OCI-LY7 (cell line): ENCODE measurements at regions not wholly inside any gene's neighbourhood (a gene's known extent, or its start where the extent isn't known, plus 50 kb on each side); places are given as distances from the start of the nearest gene placed in this dataset.

Experiments
- BruUV-seq: library from RNA; stranded (reverse); fragments of 400-500 nt; replicated peaks from 2 replicates; lab custom pipeline; 2021; lab: Mats Ljungman, UMichigan
- CTCF ChIA-PET: fragments of 300-600 bp; sonication (Branson Sonifier 250); formaldehyde crosslinking; loops from one replicate; lab custom pipeline; 2022; ENCODE audit warnings: antibody characterized with exemption; ENCODE audit not compliant: unreplicated experiment; lab: Charles Lee
- POLR2A ChIA-PET: fragments of 300-600 bp; sonication (Branson Sonifier 250); formaldehyde crosslinking; loops from one replicate; lab custom pipeline; 2022; ENCODE audit warnings: antibody characterized with exemption; lab: Charles Lee
- DNase-seq: peaks from one replicate; pipeline ENCODE4 v3.0.0-alpha.2; 2015; ENCODE audit warnings: low spot score
- H2AFZ ChIP-seq: fragments of 200-600 bp; sonication (generic), shearing (Covaris generic); 2 replicates; pipeline ENCODE4 v1.6.1; 2014; ENCODE audit warnings: mild to moderate bottlenecking, antibody characterized with exemption, low read length, moderate library complexity
- H3K27ac ChIP-seq: fragments of 200-600 bp; sonication (generic); 2 replicates; pipeline ENCODE4 v1.5.1; 2014; ENCODE audit warnings: mixed run types, low read depth, mild to moderate bottlenecking, moderate library complexity, low read length, inconsistent platforms; ENCODE audit not compliant: poor library complexity, severe bottlenecking
- H3K36me3 ChIP-seq: fragments of 200-600 bp; sonication (generic); 2 replicates; pipeline ENCODE4 v1.6.1; 2014; ENCODE audit warnings: mild to moderate bottlenecking, antibody characterized with exemption, low read length, moderate library complexity, mixed read lengths; ENCODE audit not compliant: insufficient read depth
- H3K4me1 ChIP-seq: fragments of 200-600 bp; sonication (generic); 2 replicates; pipeline ENCODE4 v1.5.1; 2014; ENCODE audit warnings: mild to moderate bottlenecking, low read length; ENCODE audit not compliant: insufficient read depth, poor library complexity, severe bottlenecking
- H3K4me2 ChIP-seq: fragments of 200-600 bp; sonication (generic); 2 replicates; pipeline ENCODE4 v1.6.1; 2014; ENCODE audit warnings: mild to moderate bottlenecking, low read length
- H3K4me3 ChIP-seq: fragments of 200-600 bp; sonication (generic); 2 replicates; pipeline ENCODE4 v1.5.1; 2014; ENCODE audit warnings: mild to moderate bottlenecking, low read depth, low read length; ENCODE audit not compliant: poor library complexity, severe bottlenecking
- H3K79me2 ChIP-seq: fragments of 200-600 bp; sonication (generic); 2 replicates; pipeline ENCODE4 v1.6.1; 2016; ENCODE audit warnings: low read depth, mild to moderate bottlenecking, low read length, moderate library complexity, mixed read lengths; ENCODE audit not compliant: insufficient read depth
- H3K9me2 ChIP-seq: fragments of 200-600 bp; sonication (generic); 2 replicates; pipeline ENCODE4 v1.6.1; 2016; ENCODE audit warnings: mild to moderate bottlenecking, low read length, mixed read lengths; ENCODE audit not compliant: insufficient read depth
- H3K9me3 ChIP-seq: fragments of 200-600 bp; sonication (generic); 2 replicates; pipeline ENCODE4 v1.6.1; 2014; ENCODE audit warnings: mild to moderate bottlenecking, mixed run types, low read length, mixed read lengths
- H4K20me1 ChIP-seq: fragments of 200-600 bp; sonication (generic); 2 replicates; pipeline ENCODE4 v1.6.1; 2014; ENCODE audit warnings: mild to moderate bottlenecking, antibody characterized with exemption, low read length, moderate library complexity, mixed read lengths; ENCODE audit not compliant: insufficient read depth
- CTCF ChIP-seq: fragments of 200-600 bp; sonication (generic); conservative IDR thresholded peaks from 2 replicates; pipeline ENCODE4 v1.5.1; 2014; ENCODE audit warnings: mild to moderate bottlenecking, antibody characterized with exemption, low read length, moderate library complexity, mixed read lengths
- EZH2phosphoT487 ChIP-seq: fragments of 200-600 bp; sonication (generic); IDR thresholded peaks from 2 replicates; pipeline ENCODE4 v1.6.1; 2018; ENCODE audit warnings: low read depth, borderline replicate concordance, mild to moderate bottlenecking, mixed run types, antibody characterized with exemption, low read length, moderate library complexity, mixed read lengths
- intact Hi-C: fragments of 100-400 bp; cut with micrococcal nuclease; formaldehyde crosslinking; loops from one replicate; pipeline ENCODE4 v1.10.0; 2022; ENCODE audit not compliant: unreplicated experiment

- POLR2A ChIA-PET: no interaction called here
- Histone ChIP-seq H4K20me1 (no peaks in the 10 kb centered on the region), H3K9me3 (no peaks in the 10 kb centered on the region), H2AFZ (no peak overlapping the region), H3K4me1 (no peaks in the 10 kb centered on the region), H3K4me3 (no peak overlapping the region), H3K79me2 (no peaks in the 10 kb centered on the region), H3K4me2 (no peak overlapping the region), H3K36me3 (no peaks in the 10 kb centered on the region), H3K27ac (no peak overlapping the region), H3K9me2 (no peaks in the 10 kb centered on the region)
- intact Hi-C loops: no loop called here
- BruUV-seq: no TSS peak
- TF ChIP-seq CTCF (no peak), EZH2phosphoT487 (no peak)
- CTCF ChIA-PET: no interaction called here
- DNase-seq: no peak
Measured at GRCh38 chr6:145319605-145320004, 415.7 kb downstream of the EPM2A start.

- Histone ChIP-seq H3K4me2 (no peak overlapping the region), H3K79me2 (no peaks in the 10 kb centered on the region), H3K9me2 (no peaks in the 10 kb centered on the region), H3K27ac (no peak overlapping the region), H3K4me3 (no peak overlapping the region), H3K9me3 (no peaks in the 10 kb centered on the region), H3K36me3 (no peaks in the 10 kb centered on the region), H2AFZ (no peak overlapping the region), H3K4me1 (no peaks in the 10 kb centered on the region), H4K20me1 (no peaks in the 10 kb centered on the region)
- TF ChIP-seq CTCF (no peak), EZH2phosphoT487 (no peak)
- intact Hi-C loops: no loop called here
- ChIA-PET POLR2A (no interaction called here), CTCF (no interaction called here)
- DNase-seq: no peak
- no TSS peak for BruUV-seq
Measured at GRCh38 chr6:145323646-145324045, 411.7 kb downstream of the EPM2A start.

- H4K20me1 ChIP-seq: no peaks in the 10 kb centered on the region
- CTCF ChIA-PET: no interaction called here
- BruUV-seq: no TSS peak
- DNase-seq: no peak
- no peaks in the 10 kb centered on the region for H3K9me3 ChIP-seq
- no peaks in the 10 kb centered on the region for H3K4me1 ChIP-seq
- H3K27ac ChIP-seq: no peak overlapping the region
- H3K4me2 ChIP-seq: no peak overlapping the region
- intact Hi-C loops: no loop called here
- H3K79me2 ChIP-seq: no peaks in the 10 kb centered on the region
- H3K36me3 ChIP-seq: no peaks in the 10 kb centered on the region
- TF ChIP-seq EZH2phosphoT487 (no peak), CTCF (no peak)
- no peak overlapping the region for H3K4me3 ChIP-seq
- POLR2A ChIA-PET: no interaction called here
- H3K9me2 ChIP-seq: no peaks in the 10 kb centered on the region
- H2AFZ ChIP-seq: no peak overlapping the region
Measured at GRCh38 chr6:145327586-145327985, 407.7 kb downstream of the EPM2A start.
